ENCODE measurements at regions not wholly inside any gene's neighbourhood (a gene's known extent, or its start where the extent isn't known, plus 50 kb on each side); places are given as distances from the start of the nearest gene placed in this dataset.

DNA sequence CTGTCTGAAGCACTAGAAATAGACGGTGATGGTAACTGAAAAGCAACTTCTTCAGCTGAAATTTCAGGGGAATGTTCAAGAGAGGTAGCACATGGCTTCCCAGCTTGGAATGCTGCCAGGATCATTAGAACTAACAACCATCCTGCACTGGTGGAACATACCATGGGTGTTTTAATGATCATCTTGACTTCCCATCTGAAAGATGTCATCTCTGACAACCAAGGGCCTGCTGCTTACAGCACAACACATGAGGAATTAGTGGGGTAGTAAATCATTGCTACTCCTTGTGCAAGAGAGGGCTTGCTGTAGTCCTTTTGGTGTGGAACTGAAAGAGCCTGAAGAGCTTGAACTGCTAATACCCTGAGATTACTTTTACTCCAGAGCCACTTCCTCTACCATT is 853.7 kb downstream of the MCTP2 start:
- no peak for DNase-seq (ENCODE audit: low spot score)

DNA sequence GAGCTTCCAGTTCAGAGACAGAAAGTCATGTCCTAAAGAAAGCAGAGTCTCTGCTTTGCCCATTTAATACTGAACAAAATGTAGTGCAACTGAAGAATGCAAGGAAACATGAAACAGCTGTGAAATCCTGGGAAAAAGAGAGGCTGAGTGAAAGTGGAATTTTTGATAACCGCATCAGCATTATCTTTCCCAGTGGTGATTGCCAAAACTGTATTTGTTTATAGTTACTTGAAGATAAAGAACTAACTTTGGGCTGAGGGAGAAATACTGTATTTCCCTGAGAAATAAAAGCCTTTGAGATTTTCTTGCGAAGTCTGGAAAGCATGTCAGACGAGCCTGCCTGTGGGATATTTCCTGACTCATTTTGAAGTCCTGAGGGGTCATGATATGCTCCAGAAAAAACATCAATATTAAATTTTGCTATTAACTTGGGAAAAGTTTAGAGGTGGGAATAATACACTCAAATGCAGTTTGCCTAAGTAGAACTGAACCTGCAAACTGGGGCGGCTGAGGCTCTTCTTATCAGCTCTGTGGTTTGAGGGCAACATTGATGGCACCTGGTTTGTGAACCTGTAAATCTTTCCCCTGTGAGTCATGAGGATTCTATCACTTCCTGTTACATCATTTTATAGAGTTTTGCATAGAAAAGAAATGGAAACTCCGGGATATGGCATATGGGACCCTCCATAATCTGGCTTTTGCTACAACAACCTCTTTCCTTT is 855.3 kb downstream of the MCTP2 start:
- DNase-seq (ENCODE audit: low spot score): no peak

DNA sequence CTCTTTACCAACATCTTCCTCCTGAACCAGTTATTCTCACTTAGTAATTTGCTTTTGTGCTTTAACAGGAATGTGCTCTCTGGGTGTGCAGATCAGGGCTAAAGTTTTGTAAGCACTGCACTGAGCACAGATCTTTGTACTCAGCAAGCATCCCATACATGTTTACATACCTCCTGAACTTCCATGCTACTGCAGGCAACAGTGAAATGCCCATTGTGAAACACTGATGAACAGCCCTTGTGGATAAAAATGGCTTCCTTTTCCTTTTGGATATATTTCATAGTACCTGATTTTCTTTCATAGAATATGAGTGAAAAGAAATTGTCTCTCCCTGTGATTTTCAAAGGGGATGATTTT is 855.9 kb downstream of the MCTP2 start:
- DNase-seq (ENCODE audit: low spot score): no peak

DNA sequence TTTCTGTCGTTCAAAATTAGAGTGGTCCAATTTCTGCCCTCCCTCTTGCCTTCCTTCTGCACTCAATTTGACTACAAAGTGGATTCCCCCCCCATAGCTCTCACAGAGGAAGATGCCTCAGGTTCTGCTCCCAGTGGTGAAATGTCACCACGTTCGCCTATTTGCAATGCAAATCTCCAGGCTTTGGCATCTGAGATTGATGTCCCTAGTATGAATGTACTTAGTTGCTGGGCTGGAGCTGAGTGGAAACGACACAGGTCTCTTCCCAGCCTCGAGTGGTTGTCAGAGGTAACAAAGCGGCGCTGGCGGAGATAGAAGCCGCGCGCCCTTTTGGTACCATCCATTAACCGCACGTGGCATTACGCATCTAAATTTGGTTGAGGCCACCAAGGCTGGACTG is 860.1 kb downstream of the MCTP2 start:
- no peak for DNase-seq (ENCODE audit: low spot score)

DNA sequence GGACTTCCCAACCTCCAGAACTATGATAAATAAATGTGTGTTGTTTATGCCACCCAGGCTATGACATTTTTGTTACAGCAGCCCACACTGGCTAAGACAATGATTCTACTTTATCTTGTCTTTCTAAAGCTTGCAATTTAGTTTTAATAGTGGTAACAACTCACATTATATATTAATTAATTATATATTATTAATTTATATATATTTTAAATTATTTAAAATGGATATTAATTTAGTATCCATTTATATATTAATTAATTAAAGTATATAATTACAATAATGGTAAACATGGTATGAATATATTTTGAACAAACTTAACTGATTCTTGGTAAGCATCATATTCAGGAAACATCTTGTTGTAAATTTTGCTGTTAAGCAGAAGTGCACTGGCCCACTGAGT is 863.9 kb downstream of the MCTP2 start:
- DNase-seq (ENCODE audit: low spot score): no peak

DNA sequence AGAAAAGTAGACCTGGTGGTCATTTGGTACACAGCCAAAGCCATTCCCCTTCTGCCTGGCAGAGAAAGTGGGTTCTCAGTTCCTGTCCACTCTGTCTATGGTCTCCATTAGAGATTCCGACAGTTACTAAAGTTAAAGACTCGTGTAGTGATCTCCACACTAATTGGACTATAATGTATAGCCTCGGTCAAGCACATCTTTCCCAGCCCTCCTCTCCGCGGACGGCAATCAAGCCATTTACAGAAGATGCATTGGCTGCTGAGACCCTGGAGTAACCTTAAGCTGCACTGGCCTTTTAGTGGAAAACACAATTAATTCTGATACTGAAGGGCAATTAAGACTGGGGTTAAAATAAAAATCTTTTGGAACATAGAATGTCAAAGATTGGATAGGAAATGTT is 865.3 kb downstream of the MCTP2 start:
- DNase-seq (ENCODE audit: low spot score): no peak

DNA sequence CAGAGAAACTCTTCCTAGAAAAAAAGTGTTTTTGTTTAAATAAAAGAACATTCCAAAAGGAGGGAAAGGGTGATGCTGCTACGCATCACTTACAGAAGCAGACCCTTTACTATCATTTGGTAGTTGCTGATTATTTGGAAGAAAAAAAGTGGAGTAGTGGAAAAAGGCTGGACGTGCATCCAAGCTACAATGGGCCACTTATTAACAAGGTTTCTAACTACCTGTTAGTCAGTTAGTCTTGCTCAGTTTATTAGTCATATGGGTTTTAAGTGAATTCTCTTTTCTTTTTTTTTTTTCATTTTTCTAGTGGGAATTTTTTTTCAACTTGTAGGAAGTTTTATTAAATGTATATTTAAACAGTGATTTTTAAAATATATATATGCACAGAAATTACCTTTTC is 866.0 kb downstream of the MCTP2 start:
- no peak for DNase-seq (ENCODE audit: low spot score)

DNA sequence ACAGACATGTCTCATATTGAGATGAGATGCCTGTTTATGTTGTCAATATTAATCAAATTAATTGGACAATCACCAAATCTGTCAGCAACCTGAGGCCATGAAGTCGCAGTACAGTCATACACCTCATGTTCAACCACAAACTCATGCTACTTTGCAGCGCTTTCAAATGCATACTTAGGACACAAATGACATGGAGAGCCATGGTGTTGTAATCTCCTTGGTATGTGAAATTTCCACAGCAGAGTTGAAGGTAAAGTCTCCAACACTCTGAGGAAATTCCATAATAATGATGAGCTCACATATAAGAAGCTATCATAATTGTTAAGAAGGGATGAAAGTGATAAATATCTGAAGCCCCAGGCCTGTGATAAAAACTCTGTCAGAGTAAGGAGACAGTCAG is 873.9 kb downstream of the MCTP2 start:
- DNase-seq (ENCODE audit: low spot score): no peak

DNA sequence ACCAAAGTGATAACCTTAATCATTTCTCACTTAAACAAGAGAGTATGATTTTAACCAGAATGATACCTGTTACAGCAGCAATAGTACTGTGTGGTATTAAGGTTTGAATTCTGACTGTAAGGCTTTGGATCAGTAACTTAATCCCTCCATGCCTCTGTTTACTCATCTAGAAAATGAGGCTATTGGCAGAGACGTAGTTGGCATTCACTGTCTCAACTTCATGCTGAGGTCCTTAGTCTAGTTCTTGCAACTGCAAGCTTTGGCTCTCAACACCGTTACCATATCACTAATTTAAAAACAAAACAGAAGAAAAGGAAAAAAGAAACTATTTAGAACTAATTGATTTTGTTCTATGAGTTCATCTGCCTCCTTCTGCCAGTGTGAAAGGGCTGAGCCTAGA is 875.4 kb downstream of the MCTP2 start:
- no peak for DNase-seq (ENCODE audit: low spot score)

DNA sequence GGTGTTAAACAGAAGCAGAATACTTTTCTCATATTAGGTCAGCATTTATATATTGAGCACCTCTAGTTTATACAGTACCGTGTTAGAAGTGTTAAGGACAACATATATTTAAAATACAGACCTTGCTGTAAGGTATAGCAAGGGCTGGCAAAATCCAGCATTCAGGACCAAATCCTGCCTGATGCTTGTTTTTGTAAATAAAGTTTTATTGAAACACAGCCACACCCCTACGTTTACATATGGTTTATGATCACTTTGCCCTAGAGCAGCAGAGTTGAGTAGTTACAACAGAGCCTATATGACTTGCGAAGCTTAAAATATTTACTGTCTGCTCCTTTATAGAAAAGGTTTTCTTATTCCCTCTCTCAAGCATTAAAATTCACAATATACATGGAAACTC is 877.3 kb downstream of the MCTP2 start:
- DNase-seq (ENCODE audit: low spot score): no peak

DNA sequence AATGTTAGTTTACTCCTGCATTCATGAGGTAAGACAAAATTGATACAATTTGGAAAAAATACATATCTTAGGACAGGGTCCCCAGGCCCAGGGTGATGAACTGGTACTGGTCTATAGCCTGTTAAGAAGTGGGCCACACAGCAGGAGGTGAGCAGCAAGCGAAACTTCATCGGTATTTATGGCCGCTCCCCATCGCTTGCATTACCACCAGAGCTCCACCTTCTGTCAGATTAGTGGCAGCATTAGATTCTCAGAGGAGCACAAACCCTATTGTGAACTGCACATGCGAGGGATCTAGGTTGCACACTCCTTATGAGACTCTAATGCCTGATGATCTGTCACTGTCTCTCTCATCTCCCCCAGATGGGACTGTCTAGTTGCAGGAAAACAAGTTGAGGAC is 880.6 kb downstream of the MCTP2 start:
- no peak for DNase-seq (ENCODE audit: low spot score)

DNA sequence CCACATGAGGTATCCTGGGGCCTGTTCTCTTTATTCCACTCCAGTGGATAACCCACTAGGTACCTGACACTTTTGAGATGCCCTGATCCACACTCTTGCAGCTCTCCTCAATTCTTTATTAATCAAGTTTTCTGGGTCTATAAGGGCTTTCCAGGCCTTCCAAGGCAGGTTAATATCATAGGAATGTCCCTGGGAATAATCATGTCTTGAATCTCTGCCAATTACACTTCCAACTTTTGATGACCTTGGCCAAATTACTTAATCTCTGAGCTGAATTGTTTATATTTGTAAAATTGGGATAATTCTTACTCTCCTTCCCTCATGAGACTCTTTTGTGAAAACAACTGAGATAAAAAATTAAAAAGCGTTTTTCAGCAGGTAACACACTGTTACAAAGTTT is 881.7 kb downstream of the MCTP2 start:
- no peak for DNase-seq (ENCODE audit: low spot score)

DNA sequence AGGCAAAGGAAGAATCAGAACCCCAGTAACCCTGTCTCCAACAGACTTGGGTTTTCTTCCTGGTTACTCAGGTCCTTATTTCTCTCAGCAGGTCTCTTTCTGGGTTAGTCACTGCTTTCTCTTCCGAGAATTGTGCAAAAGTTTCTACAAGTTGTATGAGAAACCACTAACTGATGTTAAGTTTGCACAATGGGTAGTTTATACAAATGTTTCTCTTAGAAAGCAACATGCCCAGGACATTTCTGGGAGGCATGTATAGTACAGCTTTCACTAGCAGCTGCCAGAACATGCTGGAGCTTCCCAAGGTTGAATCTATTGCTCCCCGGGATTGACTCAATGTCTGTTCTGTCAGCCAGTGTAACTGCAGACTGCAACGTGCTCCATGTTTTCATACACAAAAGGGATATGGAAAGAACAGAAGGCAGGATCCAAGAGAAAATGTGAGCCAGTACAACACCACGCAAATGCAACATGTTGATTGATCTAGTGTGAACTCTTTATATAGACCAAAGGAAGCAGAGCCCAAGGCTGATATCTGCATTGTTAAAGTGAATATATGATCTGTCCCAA is 887.8 kb downstream of the MCTP2 start:
- no peak for DNase-seq (ENCODE audit: low spot score)

DNA sequence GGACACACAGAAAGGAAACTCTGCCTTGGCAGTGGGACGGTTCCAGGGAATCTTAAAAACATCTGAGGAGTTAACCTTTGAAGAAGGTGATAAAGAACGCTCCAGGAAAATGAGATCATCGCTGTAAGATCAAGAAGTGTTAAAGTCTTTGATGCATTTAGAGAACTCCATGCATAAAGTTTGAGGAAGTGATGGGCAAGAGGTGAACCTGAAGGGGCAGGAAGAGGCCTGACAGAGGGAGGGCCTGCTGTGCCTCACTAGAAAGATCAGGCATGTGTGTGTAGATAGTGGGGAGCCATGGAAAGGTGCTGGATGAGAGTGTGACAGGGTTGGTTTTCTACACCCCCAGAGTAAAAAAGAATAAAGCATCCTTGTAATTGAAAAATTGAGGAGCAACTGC is 889.2 kb downstream of the MCTP2 start:
- DNase-seq (ENCODE audit: low spot score): no peak

DNA sequence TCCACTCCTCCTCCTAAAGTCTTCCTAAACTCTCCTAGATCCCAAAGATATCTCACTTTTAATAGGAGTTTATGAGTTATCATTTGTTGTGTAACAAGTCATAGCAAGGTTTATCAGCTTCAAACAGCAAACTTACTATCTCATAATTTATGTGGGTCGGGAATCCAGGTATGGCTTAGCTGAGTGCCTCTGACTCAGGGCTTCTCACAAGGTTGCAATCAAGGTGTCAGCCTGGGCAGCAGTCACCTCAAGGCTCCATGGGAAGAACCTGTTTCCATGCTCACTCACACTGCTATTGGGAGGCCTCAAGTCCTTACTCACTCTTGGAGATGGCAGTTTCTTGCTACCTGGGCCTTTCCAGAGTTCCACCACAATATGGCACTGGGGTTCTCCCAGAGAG is 889.8 kb downstream of the MCTP2 start:
- no peak for DNase-seq (ENCODE audit: low spot score)

DNA sequence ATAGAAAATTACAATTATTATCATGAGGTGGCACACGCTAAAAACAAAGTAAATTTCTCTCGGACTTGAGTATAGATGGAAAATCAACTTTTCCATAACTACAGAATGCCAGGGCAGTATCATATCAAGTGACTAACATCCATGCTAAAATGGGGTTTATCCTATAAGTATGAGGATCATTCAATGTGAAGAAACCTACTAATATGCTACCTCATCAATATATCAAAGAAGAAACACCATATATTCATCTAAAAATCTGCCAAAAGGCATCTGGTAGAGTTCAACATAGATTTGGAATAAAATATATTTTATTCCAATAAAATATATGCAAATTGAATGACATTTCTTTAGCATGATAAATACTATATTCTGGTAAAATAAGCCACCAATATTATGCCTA is 894.4 kb downstream of the MCTP2 start:
- DNase-seq (ENCODE audit: low spot score): no peak

DNA sequence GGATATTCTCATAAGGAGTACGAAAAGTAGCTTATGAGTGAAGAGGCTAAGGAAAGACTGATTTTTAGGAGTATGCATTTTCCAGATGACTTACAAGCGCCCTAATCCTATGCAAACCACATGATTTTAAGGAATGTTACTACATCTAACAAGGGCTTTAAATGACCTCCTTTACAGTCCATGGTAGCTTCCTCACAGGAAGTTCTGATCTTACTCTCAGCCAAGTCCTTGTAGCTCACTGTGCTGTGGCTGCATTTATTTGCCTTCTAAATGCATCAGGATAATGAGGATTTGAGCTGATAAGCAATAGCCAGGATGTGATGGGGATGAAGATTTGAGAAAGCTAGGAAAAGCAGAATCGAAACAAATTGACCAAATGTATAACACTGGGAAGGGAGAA is 896.0 kb downstream of the MCTP2 start:
- DNase-seq (ENCODE audit: low spot score): no peak

DNA sequence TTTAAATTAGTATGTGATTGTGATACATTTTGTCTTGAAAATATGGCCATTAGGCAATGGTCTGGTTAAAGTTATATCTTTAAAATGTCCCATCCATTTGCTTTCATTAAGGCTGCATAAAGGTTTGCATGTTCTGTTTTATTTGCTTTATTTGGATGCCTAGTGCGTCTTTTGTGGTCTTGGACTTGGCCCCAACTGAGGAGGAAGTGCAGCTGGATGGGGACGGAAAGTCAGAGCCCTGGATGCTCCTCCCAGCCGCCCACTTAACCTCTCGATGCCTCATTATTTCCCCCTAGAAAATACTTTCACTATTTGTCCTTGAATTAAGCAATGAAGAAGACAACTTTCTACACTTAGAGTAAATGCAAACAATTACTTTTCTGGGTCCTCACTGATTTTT is 898.2 kb downstream of the MCTP2 start:
- DNase-seq (ENCODE audit: low spot score): no peak

DNA sequence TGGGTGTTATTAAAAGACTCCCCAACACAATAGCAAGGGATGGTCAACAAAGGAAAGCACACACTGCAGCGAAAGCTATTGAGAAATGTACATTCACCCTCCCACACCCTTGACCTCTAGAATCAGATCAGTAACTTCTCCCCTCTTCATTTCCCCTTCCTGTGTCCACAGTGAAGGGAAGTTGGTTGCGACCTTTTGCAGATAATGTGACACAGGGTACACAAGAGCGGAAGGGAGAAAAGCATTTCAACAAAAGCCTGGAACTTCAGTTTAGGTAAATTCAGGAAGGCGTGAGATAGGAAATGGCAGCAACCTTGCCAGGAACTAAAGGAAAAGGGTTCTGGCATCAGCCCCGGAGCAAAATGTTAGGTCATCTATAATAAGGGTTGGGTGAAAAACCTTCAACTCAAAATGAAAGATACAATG is 899.8 kb downstream of the MCTP2 start:
- no peak for DNase-seq (ENCODE audit: low spot score)

DNA sequence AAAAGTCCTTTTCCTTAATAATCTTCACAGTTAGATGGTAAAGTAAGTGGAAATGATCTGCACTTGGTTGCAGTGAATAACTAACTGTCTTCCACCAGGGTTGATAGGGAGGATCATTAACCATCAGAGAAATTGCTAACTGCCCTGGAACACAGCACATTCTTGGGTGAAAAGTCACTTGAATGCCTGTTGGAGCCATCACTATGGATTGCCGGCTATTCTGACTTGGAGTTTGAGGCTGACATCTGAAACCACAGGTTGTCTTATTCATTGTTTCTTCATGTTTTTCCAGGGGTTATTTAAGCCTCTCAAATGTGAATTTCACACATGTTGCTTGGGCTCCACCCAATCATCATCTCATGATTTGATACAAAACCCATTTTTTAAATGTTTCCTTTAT is 901.4 kb downstream of the MCTP2 start:
- DNase-seq (ENCODE audit: low spot score): no peak

DNA sequence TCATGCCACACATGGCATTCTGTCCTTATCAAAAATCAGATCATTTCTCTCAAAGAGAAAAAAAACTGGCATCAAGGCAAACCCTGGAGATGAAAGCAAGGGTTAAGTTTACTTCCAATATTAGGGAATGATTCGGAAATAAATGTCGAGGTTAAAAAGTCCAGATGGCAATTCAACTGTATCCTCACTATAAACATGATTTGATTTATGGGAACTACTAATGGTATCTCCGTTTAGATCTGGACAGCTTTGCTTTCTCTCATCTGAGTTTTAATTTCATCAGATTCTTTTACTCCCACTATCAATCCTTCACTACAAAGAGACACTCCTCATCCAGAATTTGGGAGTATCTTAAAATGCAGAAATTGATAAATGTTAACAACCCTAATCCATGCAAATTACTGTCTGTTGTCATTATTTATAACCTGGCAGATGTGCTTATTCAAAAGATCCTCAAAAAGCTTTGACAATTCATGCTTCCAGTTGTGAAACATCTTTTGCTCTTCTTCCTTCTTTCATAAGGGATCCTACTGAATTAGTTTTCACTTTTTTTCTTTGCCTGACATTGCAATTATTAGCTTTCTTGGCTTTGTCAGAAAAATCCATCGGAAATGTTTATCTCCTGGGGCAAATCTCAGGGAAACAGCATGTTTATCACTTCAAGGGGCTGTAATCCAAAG is 903.2 kb downstream of the MCTP2 start:
- DNase-seq (ENCODE audit: low spot score): no peak

DNA sequence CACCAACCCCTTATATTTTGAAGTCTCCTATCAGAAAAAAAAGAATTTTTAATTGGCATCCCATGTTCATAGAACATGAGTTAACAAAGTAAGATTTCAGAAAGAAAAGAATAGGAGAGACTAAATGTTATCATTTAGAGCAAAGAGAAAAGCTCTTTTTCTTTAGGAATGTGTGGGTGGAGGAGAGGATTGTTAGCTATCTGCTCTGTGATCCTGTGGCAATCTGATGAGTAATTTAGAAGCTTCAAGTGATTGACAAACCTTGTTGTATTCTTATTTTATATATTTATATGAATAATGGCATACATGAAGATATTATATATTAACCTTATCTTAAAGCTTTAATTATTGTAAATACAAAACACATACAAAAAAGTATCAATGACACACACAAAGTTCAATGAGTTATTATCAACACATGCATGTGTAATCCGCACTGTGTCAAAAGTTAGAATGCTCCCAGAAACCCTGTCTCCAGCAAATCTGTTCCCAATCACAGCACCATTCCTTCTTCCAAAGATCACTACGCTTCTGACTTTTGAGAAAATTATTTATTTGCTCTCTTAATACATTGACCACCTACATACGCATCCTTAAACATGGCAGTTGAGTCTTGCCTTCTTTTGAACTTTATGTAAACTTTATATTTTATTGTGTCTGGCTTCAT is 907.4 kb downstream of the MCTP2 start:
- DNase-seq (ENCODE audit: low spot score): no peak

DNA sequence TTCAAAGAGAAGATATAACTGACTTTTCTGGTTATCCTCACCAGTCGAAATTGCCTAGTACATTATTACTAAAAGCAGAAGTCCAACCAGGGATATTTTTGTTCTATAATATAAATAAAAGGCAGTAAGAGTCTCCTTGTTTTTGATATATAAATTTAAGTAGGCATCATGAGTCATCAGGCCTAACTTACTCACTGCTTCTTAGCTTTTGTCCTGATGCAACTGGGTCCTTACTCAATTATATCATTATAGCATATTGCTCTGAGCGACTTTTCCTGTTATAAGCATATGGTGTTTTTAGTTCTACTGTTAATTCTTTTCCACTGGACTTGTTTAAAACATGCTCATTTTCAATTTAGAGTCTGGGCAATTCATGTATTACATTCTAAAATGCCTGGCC is 910.1 kb downstream of the MCTP2 start:
- DNase-seq (ENCODE audit: low spot score): no peak

Measured in pons (tissue), 1 donor.